OCI-LY7 (cell line): ENCODE measurements at regions not wholly inside any gene's neighbourhood (a gene's known extent, or its start where the extent isn't known, plus 50 kb on each side); places are given as distances from the start of the nearest gene placed in this dataset.

ENCODE experiments used
- CTCF ChIP-seq: fragments of 200-600 bp; sonication (generic); conservative IDR thresholded peaks from 2 replicates; pipeline ENCODE4 v1.5.1; 2014; ENCODE audit warnings: mild to moderate bottlenecking, antibody characterized with exemption, low read length, moderate library complexity, mixed read lengths
- EZH2phosphoT487 ChIP-seq: fragments of 200-600 bp; sonication (generic); IDR thresholded peaks from 2 replicates; pipeline ENCODE4 v1.6.1; 2018; ENCODE audit warnings: low read depth, borderline replicate concordance, mild to moderate bottlenecking, mixed run types, antibody characterized with exemption, low read length, moderate library complexity, mixed read lengths

- no peak for TF ChIP-seq CTCF
- no peak for TF ChIP-seq EZH2phosphoT487
Observed at GRCh38 chr7:121558288-121558687, 162.2 kb upstream of the FAM3C start.
